SHP77 (cell line): ENCODE measurements at regions not wholly inside any gene's neighbourhood (a gene's known extent, or its start where the extent isn't known, plus 50 kb on each side); places are given as distances from the start of the nearest gene placed in this dataset.

Experiments
- DNase-seq, 2 experiments: peaks; one replicate each; lab custom pipeline; 2025; lab: John Stamatoyannopoulos, UW

DNA sequence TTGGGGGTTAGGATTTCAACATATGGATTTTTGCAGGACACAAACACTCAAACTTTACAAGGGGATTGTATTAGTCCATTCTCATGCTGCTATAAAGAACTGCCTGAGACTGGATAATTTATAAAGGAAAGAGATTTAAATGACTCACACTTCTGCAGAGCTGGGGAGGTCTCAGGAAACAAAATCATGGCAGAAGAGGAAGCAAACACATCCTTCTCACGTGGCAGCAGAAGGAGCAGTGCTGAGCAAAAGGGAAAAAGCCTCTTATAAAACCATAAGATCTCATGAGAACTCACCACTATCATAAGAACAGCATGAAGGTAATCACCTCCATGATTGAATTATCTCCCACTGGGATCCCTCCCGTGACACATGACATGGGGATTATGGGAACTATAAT, 1183.1 kb downstream of the ZPLD1 start:
- no peak for DNase-seq

DNA sequence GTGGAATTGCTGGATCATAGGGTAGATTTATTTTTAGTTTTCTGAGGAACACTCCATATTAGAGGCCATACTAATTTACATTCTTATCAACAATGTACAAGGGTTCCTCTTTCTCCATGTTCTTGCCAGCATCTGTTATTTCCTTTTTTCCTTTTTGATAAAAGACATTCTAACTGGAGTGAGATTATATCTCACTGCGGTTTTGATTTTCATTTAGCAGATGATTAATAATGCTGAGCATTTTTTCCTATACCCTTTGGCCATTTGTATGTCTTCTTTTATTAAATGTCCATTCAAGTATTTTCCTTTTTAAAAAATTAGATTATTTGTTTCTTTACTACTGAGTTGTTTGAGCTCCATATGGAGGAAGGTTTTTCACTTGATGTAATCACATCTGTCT, 1189.5 kb downstream of the ZPLD1 start:
- DNase-seq, result no peak

DNA sequence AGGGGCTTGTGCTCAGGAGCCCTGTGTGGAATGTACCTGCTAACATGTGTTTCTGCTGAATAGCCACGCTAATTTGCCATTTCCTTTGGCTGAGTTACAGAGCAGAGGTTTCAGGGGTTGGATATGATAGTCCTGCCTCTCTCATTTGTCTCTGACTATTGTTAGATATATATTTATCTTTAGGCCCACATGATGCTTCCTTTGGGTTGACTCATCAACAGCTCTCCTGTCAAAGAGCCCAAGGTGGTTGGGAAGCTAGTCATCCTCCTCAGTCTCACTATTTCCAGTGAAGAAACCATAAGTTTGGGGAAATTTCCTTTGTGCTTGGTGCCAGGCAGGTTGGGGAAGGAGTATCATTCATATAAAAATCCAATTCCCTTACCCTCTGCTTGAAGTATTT, 1194.6 kb downstream of the ZPLD1 start:
- DNase-seq, result no peak

DNA sequence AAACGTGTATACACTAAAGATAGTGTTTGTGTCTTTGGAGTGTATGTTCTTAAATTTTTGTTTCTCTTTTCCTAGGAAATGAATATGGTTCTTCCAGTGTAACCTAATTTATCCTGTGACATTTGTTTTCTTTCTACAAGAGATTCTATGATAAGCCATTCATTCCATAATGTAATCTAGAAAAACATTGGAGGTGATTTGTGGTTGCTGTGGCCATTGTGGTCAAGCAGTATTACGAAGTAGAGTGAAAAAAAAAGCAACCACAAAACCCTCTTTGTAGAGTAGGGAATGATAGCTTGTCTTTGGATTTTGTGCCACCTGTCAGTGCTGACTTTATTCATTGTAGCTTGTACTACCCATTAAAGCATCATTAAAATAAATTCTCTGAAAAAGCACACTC, 1209.6 kb downstream of the ZPLD1 start:
- DNase-seq, result no peak

DNA sequence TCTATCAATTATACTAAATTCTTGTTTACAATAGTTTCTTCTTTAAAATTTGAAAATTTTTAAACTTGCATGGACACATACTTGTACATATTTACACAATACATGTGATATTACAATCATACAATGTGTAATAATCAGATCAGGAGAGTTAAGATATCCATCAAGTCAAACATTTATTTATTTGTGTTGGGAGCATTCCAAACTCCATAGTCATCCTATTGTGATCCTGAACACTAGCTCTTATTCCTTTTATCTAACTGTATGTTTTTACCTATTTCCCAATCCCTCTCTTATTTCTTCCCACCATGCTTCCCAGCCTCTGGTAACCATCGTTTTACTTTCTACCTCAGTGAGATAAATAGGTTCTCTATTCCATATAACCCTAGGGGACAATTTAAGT, 1219.2 kb downstream of the ZPLD1 start:
- no peak for DNase-seq

DNA sequence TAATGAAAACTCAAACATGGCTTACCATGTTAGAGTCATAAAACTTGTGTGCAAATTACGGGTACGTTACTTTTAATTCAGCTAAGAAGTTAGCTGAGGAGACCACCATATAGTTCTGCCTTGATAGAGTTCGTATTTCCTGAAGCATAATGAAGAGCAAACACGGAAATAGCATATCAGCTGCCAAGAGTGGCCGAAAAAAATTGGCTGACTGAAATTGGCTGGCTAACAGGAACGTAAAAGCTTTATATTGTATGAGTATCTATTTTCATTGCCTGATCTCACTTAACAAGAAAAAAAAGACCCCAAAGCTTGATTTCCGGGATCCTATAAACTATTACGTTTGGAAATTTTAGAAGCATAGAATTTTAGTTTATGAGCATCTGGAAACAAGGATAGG, 1222.9 kb downstream of the ZPLD1 start:
- no peak for DNase-seq

DNA sequence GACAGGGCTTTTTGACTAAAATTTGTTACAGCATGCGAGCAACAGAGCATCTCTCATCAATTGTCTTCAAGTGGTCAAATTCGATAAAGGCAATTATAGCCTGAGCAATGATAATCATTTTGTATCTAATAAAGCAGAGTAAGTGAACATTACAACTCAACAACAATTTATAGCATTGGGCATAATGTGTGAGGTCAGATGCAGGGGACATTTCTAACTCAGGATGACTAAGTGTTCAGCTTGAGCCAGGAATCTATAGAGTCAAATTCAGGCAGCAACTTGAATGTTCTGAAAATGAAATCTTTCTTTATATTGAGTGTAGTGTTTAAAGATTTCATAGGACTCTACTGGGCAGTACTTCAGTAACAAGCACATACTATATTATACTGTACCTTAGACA, 1226.0 kb downstream of the ZPLD1 start:
- DNase-seq, result no peak

DNA sequence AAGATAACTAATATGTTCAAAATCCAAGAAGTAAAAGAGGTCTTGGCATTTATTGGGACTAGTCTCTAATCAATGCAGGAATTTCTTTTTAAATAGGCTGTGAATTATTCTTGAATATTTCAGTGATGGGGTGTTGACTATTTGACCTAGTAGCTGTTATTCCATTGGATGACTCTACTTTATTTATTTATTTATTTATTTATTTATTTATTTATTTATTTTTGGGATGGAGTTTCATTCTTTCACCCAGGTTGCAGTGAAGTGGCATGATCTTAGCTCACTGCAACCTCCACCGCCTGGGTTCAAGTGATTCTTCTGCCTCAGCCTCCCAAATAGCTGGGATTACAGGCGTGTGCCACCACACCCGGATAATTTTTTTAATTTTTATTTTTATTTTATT, 1227.8 kb downstream of the ZPLD1 start:
- DNase-seq, result no peak

DNA sequence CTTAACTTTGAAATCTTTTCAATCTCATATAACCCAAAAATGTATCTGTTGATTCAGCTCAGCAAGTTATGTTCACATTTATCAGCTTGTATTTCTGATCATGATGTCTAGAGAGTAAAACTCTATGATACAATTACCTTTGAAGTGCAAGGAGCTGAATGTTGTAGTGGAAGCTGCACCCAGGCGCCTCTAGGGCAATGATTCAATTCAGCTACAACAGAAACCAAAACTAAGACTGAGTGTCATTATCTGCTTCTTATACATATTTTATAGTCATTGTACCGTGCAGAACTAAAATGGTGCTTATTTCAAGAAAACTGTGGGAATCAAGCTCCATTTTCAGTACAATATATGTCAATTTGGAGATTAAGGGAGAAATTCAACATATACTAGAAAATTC, 1237.5 kb downstream of the ZPLD1 start:
- DNase-seq, result no peak

DNA sequence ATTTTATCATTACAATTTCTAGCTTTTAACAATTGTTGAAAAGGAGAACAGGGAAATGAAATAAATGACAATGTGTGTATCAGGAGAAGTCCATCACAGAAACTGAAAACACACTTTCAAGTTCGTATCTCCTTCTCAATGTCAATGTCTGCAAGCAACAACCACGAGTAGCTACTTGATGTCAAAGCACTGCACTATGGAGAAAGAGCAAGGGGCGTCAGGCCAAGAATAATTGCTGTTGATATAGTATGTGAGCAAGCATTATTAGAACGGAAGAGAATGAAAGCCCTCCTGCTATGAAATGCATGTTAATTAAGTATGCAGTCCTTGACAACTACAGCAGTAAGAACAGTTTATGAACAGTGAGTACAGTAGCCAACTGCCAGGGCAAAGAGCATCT, 1250.1 kb downstream of the ZPLD1 start:
- peak in 1 of 2 experiments; percentile 2 for DNase-seq

DNA sequence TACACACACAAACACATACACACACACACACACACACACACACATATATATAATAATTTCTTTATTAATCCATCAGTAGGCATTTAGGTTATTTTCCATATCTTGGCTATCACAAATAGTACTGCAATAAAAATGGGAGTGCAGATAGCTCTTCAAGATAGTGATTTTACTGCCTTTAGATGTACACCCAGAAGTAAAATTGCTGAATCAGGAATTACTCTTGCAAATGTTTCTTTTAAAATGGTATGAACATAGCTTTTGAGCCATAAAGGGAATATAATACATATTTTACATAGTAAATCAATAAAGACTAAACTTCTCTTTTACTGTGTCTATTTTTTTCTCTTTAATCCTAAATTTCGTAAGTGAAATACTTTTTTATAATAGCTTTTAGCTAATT, 1251.1 kb downstream of the ZPLD1 start:
- DNase-seq, result no peak

DNA sequence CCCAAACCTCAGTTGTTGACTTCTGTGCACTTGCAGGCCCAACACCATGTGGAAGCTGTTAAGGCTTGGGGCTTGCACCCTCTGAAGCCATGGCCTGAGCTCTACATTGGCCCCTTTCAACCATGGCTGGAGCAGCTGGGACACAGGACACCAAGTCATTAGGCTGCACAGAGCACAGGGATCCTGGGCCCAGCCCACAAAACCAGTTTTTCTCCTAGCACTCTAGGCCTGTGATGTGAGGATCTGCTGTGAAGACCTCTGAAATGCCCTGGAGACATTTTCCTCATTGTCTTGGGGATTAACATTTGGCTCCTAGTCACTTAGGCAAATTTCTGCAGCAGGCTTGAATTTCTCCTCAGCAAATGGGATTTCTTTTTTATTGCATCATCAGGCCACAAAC, 1255.7 kb downstream of the ZPLD1 start:
- no peak for DNase-seq

DNA sequence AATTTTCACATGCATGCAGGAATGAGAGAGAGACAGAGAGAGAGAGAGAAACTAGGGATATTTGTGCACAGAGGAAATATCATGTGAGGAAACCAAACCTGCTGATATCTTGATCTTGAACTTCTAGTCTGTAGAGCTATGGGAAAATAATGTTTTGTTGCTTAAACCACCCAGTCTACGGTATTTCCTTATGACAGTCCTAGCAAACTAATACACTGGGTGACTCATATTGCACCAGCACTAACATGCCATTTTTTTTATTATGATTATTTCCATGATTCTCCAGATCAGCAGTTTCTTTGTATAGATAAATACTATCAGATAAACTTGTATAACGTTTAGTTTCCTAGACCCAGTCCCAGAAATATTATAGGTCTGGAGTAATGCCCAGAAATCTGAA, 1259.0 kb downstream of the ZPLD1 start:
- DNase-seq, result no peak

DNA sequence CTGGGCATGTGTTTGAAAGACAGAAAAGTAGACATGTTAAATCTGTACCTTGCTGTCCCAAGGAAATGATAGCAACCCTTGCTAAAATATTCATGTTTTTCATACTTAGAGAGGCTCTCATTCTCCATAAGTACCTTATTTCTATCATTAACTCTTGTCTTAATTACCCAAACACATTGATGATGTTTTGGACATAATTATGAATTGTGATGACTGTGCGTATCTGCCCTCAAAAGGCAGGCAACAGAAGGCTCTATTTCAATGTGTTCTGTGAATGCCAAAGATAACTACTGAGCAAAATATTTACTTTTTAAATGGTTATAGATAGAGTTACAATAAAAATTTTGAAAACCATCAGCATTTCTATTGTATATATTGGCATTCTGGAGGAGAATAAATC, 1263.8 kb downstream of the ZPLD1 start:
- no peak for DNase-seq

DNA sequence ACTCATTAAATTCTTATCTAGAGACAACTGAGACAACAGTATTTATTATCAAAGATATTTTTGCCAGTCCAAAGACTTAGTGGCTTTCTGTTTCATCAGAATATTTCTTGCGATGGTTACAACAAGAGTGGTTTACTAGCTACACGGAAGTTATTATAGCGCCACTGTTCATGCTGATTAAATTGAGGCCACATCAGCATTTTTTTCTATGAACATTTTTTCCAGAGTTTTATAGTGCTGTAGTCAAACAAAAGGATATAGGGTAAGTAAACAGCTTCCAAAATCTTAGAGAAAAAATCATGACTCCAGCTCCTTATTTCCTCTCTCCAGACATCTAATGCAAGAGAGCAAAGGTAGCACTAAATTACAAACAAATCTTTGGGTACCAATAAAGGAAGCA, 1264.4 kb downstream of the ZPLD1 start:
- DNase-seq, result no peak

DNA sequence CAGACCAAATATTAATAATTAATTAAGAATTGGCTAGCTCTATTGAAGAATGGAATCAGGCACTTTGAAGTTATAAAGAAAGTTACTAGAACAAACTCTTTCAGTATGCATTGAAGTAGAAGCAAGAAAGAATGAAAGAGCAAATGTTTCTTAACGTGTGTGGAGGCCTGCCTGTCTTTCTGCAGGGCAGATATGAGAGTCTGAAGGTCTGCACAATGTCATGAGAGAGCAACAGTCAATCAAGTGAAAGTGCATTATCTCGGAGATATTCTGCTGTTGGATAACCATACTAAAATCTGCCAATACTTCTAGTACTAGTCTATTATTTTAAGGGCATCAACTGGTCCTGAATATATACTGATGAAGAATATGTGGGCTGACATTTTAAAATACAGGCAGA, 1270.8 kb downstream of the ZPLD1 start:
- no peak for DNase-seq

DNA sequence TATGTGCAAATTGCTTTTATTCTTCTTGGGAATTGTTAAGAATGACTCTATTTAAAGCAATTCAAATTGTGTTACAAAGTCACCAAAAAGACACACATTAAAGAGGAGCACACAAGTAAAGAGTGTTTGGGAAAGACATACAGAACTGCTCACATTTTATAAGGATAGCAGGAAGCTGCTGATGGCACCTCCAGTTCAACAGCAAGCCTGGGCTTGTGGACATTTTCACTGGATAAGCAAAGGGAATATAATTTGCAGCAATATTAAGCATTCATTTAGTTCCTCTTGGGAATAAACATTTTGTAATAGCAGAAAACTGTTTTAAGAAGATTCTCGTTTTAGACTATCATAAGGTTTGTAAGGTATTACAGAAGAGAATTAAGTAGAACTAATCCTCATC, 1271.9 kb downstream of the ZPLD1 start:
- no peak for DNase-seq

DNA sequence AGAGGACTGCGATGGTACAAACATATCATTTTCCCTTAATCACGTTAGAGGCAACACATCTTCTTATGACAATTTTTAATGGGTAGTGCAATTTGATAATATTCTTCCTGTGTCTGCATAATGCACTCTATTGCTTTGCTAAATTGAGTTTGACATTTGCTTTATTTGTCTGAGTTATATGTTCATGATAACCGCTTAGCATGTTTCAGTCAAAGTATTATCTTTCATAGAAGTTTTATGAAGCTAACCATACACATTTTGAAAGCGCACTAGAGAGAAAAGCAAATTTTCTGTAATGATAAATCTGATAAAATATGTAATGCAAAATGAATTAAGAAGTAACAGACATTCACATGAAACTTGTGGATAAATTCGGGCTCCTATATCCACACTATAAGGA, 1276.9 kb downstream of the ZPLD1 start:
- DNase-seq, result no peak

DNA sequence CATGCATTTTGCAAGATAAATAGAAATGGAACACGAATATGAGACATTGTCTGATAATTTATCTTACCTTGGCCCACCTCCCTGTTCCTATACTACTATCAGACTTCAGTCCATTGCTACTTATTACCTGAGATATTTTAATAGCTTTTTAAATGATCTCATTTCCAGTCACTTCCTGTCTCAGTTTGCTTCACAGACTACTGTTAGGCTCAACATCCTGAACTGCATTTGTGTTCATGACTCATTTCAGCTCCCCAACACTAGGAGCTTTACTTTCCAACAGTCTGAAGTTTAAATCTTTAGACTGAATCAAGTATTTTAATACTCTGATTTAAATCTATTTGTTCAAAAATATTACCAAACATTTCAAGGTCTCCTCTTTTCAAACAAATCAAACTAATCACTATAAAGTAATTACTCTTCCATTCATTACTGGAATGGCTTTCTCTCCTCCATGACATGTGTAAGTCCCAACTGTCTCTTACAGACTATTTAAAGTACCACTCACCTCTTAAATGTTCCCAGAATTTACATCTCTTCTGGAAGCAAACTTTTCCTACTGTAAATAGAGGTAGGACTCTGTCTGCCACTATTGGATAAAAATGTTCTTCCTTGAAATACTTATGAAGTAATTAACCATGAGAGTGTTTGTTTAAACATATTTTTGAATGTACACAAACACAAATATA, 1277.6 kb downstream of the ZPLD1 start:
- DNase-seq, result no peak

DNA sequence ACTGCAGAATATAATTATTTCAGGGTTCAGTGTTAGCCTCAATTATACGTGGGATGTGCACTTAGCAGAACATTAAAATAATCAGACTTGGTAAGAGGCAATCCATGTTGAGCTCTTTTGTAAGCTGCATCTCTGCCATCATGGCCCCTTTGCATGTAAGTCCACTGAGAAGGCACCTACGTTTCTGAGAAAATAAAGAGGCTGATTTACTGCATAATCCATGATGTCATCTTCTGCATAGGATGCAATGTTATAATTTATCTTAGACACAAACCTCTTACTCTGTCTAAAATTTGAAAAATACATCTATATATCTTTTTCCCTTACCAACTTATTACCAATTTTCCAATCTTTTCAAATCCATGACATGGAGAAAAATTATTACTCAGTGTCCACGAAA, 1294.7 kb downstream of the ZPLD1 start:
- no peak for DNase-seq

DNA sequence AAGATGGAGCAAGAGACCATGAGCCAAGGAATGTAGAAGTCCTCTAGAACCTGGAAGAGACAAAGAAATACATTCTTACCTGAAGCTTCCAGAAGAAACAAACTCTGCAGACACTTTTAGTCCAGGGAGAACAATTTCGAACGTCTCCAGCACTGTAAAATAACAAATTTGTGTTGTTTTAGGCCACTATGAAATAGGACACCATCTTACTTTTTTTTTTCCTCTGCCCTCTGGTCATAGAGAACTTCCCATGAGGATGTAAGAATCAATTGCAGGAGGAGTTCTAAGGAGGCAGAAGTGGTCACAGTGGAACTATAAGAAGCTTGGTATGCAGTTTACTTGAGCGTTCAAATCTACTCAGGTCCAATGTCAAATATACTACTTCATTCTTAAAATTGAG, 1295.9 kb downstream of the ZPLD1 start:
- DNase-seq, result no peak

DNA sequence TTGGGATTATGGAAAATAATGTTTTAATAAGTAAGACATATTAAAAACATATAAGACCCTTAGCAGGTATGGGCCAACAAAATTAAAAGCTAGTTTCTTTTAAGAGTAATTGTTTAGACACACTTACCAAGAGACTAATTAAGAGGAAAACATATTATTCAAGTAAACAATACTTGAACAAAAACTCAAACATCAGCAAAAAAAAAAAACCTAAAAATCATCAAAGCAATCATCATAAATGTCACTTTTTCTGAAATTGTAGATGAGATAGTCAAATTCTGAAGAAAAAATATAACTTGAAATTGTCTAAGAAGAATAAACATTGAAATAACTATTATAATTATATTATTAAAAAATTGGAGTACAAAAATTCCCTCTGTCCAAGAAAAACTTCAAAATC, 1318.2 kb downstream of the ZPLD1 start:
- no peak for DNase-seq

DNA sequence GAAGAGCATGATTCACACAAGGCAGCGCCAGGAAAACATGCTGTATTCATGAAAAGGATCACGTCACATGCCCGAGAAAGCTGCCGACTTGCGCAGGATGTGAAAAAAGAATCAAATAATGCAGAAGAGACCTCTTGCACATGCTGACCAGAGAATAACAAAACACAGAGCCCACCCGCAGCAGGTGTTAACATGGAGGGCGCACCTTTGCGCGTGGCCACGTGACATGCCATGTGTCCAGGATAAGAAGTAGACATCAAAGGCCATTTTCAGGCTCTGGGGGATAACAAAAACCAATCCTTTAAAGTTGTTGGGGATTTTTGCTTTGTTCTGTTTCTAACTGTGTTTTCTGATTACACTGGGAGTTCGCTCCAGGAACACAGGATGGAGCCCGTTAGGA, 1332.8 kb downstream of the ZPLD1 start:
- no peak for DNase-seq

DNA sequence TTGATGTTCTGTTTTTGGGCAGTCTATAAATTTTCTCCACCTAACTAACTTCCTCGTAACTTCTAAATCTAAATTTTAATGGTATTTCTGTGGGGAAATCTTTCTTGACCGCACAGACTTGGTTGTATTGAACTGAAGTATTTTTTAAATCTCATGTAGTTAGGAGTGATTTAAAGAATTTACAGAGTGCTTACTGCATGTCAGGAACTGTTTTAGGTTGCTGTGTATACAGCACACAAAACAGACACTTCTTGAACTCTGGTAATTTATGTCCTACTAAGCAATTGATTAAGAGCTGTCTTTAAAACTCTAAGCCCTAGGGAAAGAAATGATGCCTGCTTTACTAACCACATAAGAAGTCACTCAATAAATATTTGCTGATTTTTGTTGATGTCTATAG, 1350.2 kb downstream of the ZPLD1 start:
- no peak for DNase-seq

DNA sequence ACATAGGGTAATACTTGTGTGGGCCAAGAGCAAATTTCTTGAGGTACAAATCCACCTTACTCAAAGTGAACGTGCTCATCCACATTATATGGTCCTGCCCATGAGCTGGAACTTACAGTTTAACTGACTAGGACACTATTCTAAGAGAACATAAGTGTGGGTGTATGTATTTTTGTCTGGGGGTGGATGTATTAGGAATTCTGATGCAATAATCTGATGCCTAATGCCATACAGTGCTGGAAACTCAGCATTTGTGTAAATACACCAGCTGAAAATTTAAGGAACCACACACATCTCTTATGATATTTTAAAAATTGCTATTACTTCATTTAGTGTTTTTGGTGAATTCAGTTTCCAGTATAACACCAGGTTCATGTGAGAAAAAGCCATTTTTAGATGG, 1350.7 kb downstream of the ZPLD1 start:
- no peak for DNase-seq
